ENCODE measurements at regions not wholly inside any gene's neighbourhood (a gene's known extent, or its start where the extent isn't known, plus 50 kb on each side); places are given as distances from the start of the nearest gene placed in this dataset.

DNA sequence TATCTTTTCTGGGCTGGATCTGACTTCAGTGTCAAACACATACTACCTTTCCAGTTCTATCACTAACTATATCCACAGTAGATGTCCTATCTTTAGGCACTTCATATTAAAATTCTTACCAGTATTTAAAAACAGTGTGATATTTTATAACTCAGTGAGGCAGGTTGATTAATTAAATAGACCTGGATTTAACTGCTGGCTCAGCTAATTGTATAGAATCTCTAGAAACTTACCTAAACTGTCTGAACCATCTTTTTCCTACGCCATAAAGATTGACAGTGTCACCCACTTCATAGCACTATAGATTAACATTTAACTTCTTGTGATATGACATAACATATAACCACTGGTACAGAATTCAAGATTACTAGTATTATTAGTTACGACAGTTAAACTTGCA, 935.3 kb downstream of the FAT4 start:
- TF ChIP-seq, protein P1, sequence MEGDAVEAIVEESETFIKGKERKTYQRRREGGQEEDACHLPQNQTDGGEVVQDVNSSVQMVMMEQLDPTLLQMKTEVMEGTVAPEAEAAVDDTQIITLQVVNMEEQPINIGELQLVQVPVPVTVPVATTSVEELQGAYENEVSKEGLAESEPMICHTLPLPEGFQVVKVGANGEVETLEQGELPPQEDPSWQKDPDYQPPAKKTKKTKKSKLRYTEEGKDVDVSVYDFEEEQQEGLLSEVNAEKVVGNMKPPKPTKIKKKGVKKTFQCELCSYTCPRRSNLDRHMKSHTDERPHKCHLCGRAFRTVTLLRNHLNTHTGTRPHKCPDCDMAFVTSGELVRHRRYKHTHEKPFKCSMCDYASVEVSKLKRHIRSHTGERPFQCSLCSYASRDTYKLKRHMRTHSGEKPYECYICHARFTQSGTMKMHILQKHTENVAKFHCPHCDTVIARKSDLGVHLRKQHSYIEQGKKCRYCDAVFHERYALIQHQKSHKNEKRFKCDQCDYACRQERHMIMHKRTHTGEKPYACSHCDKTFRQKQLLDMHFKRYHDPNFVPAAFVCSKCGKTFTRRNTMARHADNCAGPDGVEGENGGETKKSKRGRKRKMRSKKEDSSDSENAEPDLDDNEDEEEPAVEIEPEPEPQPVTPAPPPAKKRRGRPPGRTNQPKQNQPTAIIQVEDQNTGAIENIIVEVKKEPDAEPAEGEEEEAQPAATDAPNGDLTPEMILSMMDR (IDR thresholded peaks at IDR 0.05; ENCODE audit: unreplicated experiment): no peak
- no peaks in the 10 kb centered on the region for H3K27me3 Mint-ChIP-seq (ENCODE audit: unreplicated experiment)
- peaks cover 7% of the 10 kb centered on the region for H3K4me1 Mint-ChIP-seq (ENCODE audit: unreplicated experiment)
- H3K9me3 Mint-ChIP-seq (ENCODE audit: unreplicated experiment): no peaks in the 10 kb centered on the region
- H3K4me3 Mint-ChIP-seq (ENCODE audit: unreplicated experiment): no peak overlapping the region
- DNase-seq (ENCODE audit: low spot score): no peak
- H3K27ac Mint-ChIP-seq (ENCODE audit: unreplicated experiment): no peak overlapping the region
- H3K36me3 Mint-ChIP-seq (ENCODE audit: low read depth, unreplicated experiment): no peaks in the 10 kb centered on the region

DNA sequence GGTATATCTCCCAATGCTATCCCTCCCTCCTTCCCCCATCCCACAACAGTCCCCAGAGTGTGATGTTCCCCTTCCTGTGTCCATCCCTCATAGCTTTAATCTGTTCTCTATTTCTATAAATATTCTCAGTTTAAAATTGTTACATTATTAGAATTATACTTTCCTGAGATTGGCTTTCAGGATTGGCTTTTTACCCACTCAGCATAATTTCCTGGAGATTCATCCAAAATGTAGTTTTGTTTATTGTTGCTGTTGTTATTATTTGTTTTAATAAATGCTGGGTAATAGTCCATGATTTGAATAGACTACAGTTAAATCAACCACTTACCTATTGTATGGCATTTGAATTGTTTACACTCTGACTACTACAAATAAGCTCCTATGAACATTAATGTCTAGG, 936.4 kb downstream of the FAT4 start:
- Mint-ChIP-seq H3K36me3 (ENCODE audit: low read depth, unreplicated experiment) (no peaks in the 10 kb centered on the region), H3K9me3 (ENCODE audit: unreplicated experiment) (no peaks in the 10 kb centered on the region), H3K27me3 (ENCODE audit: unreplicated experiment) (no peaks in the 10 kb centered on the region), H3K27ac (ENCODE audit: unreplicated experiment) (no peak overlapping the region), H3K4me1 (ENCODE audit: unreplicated experiment) (peaks cover 7% of the 10 kb centered on the region), H3K4me3 (ENCODE audit: unreplicated experiment) (no peak overlapping the region)
- no peak for DNase-seq (ENCODE audit: low spot score)
- TF ChIP-seq, protein P1 (IDR thresholded peaks at IDR 0.05; ENCODE audit: unreplicated experiment): no peak

DNA sequence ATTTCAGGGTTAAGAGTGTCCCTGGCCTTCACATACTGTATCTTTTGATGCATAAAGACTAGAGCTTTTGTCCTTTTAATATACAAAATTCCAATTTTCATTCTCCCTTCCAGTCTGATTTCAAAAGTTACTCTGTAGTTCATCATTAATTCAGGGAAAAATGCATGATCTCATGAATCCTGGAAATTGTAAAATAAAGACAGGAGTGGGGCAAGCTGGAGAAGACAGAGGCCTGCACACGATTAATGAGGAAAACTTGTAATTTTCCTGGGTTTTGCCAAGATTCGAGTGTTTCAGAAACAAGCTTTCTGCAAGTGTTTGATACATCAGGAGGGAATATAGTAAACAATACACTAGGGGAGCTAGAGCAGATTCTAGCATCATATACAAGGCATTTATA, 947.9 kb downstream of the FAT4 start:
- Mint-ChIP-seq H3K36me3 (ENCODE audit: low read depth, unreplicated experiment) (no peaks in the 10 kb centered on the region), H3K27me3 (ENCODE audit: unreplicated experiment) (no peaks in the 10 kb centered on the region), H3K9me3 (ENCODE audit: unreplicated experiment) (no peaks in the 10 kb centered on the region), H3K4me3 (ENCODE audit: unreplicated experiment) (no peak overlapping the region), H3K27ac (ENCODE audit: unreplicated experiment) (no peak overlapping the region), H3K4me1 (ENCODE audit: unreplicated experiment) (no peaks in the 10 kb centered on the region)
- DNase-seq (ENCODE audit: low spot score): no peak
- TF ChIP-seq, protein P1 (IDR thresholded peaks at IDR 0.05; ENCODE audit: unreplicated experiment): no peak

DNA sequence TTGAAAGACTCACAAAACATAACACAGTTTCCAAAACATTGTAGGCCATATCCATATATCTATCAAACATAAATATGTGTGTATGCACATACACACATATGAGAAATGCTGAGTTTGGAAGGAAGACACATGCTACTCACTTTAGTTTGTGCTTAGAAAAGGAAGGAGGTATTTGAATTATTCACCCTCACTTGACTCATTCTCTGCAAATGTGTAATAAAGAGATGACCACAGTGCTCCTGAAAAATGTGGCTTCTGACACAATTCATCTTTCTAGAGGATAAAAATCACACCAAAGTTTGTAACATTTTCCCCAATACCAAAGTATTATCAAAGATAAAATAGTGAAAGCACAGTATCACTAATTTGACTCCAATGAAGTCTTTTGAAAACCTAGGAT, 950.1 kb downstream of the FAT4 start:
- Mint-ChIP-seq H3K4me1 (ENCODE audit: unreplicated experiment) (no peaks in the 10 kb centered on the region), H3K36me3 (ENCODE audit: low read depth, unreplicated experiment) (no peaks in the 10 kb centered on the region), H3K4me3 (ENCODE audit: unreplicated experiment) (no peak overlapping the region), H3K27ac (ENCODE audit: unreplicated experiment) (no peak overlapping the region), H3K27me3 (ENCODE audit: unreplicated experiment) (no peaks in the 10 kb centered on the region), H3K9me3 (ENCODE audit: unreplicated experiment) (no peaks in the 10 kb centered on the region)
- DNase-seq (ENCODE audit: low spot score): no peak
- TF ChIP-seq, protein P1 (IDR thresholded peaks at IDR 0.05; ENCODE audit: unreplicated experiment): no peak

DNA sequence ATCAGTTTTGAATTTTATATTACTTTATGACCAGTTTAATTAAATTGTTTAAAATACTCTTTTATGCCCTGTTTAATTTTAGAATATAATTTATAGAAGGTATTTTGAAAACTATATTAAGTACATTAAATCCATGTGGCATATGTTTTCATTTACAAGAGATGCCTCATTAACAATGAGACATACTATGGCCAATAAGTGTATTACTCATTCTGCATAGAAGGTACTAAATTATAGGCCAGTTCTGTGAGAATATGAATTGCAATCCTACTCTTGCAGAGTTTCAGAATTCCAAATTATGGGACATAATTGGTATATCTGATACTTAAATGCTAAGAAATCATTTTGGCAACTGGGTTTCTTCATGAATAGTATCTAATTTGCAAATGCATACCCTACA, 951.1 kb downstream of the FAT4 start:
- Mint-ChIP-seq H3K27me3 (ENCODE audit: unreplicated experiment) (no peaks in the 10 kb centered on the region), H3K36me3 (ENCODE audit: low read depth, unreplicated experiment) (no peaks in the 10 kb centered on the region), H3K4me3 (ENCODE audit: unreplicated experiment) (no peak overlapping the region), H3K9me3 (ENCODE audit: unreplicated experiment) (no peaks in the 10 kb centered on the region), H3K4me1 (ENCODE audit: unreplicated experiment) (no peaks in the 10 kb centered on the region), H3K27ac (ENCODE audit: unreplicated experiment) (no peak overlapping the region)
- TF ChIP-seq, protein P1 (IDR thresholded peaks at IDR 0.05; ENCODE audit: unreplicated experiment): no peak
- DNase-seq (ENCODE audit: low spot score): no peak
